ENCODE measurements at regions not wholly inside any gene's neighbourhood (a gene's known extent, or its start where the extent isn't known, plus 50 kb on each side); places are given as distances from the start of the nearest gene placed in this dataset.

DNA sequence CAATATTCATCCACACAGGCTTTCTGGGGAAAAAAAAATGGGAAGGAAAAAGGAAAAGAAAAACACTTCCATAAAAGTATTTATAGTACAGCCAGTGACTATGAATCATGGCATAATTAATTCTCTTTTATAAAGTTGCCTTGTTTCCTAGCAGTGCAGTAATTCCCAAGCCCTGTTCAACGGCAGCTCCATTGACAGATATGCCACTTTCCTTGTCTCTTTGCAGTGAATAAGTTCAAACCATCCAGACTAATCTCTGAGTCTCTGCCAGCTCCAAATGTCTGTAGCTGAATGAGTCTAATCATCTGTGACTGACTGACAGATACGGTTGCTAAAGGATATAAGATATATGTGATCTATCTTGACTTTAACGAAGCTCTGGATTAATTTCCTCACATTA, 52.9 kb upstream of the KCNJ16 start:
- no TSS peak for BruUV-seq (replicated peaks)
- Histone ChIP-seq H3K27ac (ENCODE audit: extremely low read length, insufficient read depth, low read length) (no peak overlapping the region), H3K79me2 (ENCODE audit: insufficient read depth, low read length) (no peaks in the 10 kb centered on the region), H2AFZ (ENCODE audit: low read length) (no peak overlapping the region), H3K27me3 (ENCODE audit: control insufficient read depth in 1 of 2, insufficient read depth in 2 of 2, low read length in 2 of 2) (no peaks in the 10 kb centered on the region), H3K9me3 (ENCODE audit: low read length) (peaks cover 81% of the 10 kb centered on the region), H3K36me3 (replicated peaks in 1 of 2; ENCODE audit: control insufficient read depth in 1 of 2, insufficient read depth in 2 of 2, low read length in 2 of 2) (no peaks in the 10 kb centered on the region), H3K4me2 (ENCODE audit: low read depth, low read length) (no peak overlapping the region), H3K9ac (ENCODE audit: insufficient read depth, low read depth, low read length) (no peak overlapping the region), H3K4me3 (replicated peaks in 1 of 3; ENCODE audit: insufficient read depth in 1 of 3, low read depth in 2 of 3, low read length in 3 of 3) (no peak overlapping the region), H4K20me1 (ENCODE audit: insufficient read depth, low read length) (no peaks in the 10 kb centered on the region), H3K4me1 (ENCODE audit: insufficient read depth, low read length) (no peaks in the 10 kb centered on the region)
- in situ Hi-C loops (cut with HindIII; ENCODE audit: extremely low pct_ligation_motif_present, low pct_unique_long_range_greater_than_20kb) (no loop called here), intact Hi-C loops (cut with micrococcal nuclease; ENCODE audit: unreplicated experiment) (no loop called here)
- ChIA-PET POLR2A (no interaction called here), CTCF (ENCODE audit: low intra/inter-chr PET ratio, low total read pairs) (no interaction called here)
- FAIRE-seq (no peak), ATAC-seq (no peak), DNase-seq (ENCODE audit: low spot score) (no peak)
- WGBS (ENCODE audit: low lambda C conversion rate): 2% methylated on average over 3 of the region's 3 CpGs
- TF ChIP-seq, protein P1, sequence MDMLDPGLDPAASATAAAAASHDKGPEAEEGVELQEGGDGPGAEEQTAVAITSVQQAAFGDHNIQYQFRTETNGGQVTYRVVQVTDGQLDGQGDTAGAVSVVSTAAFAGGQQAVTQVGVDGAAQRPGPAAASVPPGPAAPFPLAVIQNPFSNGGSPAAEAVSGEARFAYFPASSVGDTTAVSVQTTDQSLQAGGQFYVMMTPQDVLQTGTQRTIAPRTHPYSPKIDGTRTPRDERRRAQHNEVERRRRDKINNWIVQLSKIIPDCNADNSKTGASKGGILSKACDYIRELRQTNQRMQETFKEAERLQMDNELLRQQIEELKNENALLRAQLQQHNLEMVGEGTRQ (IDR thresholded peaks at IDR 0.05; ENCODE audit: low read depth, low read length): no peak
- TF ChIP-seq, protein P1 (CRISPR knock-in tag; IDR thresholded peaks at IDR 0.05; ENCODE audit: borderline replicate concordance): no peak
- TF ChIP-seq, protein P2, sequence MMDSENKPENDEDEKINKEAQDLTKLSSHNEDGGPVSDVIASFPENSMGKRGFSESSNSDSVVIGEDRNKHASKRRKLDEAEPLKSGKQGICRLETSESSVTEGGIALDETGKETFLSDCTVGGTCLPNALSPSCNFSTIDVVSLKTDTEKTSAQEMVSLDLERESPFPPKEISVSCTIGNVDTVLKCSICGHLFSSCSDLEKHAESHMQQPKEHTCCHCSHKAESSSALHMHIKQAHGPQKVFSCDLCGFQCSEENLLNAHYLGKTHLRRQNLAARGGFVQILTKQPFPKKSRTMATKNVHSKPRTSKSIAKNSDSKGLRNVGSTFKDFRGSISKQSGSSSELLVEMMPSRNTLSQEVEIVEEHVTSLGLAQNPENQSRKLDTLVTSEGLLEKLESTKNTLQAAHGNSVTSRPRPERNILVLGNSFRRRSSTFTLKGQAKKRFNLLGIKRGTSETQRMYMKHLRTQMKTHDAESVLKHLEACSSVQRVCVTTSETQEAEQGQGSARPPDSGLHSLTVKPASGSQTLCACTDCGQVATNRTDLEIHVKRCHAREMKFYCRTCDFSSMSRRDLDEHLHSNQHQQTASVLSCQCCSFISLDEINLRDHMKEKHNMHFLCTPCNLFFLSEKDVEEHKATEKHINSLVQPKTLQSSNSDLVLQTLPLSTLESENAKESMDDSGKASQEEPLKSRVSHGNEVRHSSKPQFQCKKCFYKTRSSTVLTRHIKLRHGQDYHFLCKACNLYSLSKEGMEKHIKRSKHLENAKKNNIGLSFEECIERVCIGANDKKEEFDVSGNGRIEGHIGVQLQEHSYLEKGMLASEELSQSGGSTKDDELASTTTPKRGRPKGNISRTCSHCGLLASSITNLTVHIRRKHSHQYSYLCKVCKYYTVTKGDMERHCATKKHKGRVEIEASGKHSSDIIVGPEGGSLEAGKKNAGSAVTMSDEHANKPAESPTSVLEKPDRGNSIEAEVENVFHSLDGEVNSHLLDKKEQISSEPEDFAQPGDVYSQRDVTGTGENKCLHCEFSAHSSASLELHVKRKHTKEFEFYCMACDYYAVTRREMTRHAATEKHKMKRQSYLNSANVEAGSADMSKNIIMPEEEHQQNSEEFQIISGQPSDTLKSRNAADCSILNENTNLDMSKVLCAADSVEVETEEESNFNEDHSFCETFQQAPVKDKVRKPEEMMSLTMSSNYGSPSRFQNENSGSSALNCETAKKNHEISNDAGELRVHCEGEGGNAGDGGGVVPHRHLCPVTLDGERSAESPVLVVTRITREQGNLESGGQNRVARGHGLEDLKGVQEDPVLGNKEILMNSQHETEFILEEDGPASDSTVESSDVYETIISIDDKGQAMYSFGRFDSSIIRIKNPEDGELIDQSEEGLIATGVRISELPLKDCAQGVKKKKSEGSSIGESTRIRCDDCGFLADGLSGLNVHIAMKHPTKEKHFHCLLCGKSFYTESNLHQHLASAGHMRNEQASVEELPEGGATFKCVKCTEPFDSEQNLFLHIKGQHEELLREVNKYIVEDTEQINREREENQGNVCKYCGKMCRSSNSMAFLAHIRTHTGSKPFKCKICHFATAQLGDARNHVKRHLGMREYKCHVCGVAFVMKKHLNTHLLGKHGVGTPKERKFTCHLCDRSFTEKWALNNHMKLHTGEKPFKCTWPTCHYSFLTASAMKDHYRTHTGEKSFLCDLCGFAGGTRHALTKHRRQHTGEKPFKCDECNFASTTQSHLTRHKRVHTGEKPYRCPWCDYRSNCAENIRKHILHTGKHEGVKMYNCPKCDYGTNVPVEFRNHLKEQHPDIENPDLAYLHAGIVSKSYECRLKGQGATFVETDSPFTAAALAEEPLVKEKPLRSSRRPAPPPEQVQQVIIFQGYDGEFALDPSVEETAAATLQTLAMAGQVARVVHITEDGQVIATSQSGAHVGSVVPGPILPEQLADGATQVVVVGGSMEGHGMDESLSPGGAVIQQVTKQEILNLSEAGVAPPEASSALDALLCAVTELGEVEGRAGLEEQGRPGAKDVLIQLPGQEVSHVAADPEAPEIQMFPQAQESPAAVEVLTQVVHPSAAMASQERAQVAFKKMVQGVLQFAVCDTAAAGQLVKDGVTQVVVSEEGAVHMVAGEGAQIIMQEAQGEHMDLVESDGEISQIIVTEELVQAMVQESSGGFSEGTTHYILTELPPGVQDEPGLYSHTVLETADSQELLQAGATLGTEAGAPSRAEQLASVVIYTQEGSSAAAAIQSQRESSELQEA (CRISPR knock-in tag; IDR thresholded peaks at IDR 0.05; ENCODE audit: not compliant biosample characterization): no peak
- TF ChIP-seq ZNF878 (CRISPR knock-in tag; IDR thresholded peaks at IDR 0.05): no peak
- TF ChIP-seq RXRB (CRISPR knock-in tag; IDR thresholded peaks at IDR 0.05; ENCODE audit: borderline replicate concordance): no peak
- TF ChIP-seq HOXA7 (CRISPR knock-in tag; IDR thresholded peaks at IDR 0.05): no peak
- TF ChIP-seq, protein P3, sequence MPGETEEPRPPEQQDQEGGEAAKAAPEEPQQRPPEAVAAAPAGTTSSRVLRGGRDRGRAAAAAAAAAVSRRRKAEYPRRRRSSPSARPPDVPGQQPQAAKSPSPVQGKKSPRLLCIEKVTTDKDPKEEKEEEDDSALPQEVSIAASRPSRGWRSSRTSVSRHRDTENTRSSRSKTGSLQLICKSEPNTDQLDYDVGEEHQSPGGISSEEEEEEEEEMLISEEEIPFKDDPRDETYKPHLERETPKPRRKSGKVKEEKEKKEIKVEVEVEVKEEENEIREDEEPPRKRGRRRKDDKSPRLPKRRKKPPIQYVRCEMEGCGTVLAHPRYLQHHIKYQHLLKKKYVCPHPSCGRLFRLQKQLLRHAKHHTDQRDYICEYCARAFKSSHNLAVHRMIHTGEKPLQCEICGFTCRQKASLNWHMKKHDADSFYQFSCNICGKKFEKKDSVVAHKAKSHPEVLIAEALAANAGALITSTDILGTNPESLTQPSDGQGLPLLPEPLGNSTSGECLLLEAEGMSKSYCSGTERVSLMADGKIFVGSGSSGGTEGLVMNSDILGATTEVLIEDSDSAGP (CRISPR knock-in tag; IDR thresholded peaks at IDR 0.05; ENCODE audit: borderline replicate concordance): no peak
- TF ChIP-seq, protein P4, sequence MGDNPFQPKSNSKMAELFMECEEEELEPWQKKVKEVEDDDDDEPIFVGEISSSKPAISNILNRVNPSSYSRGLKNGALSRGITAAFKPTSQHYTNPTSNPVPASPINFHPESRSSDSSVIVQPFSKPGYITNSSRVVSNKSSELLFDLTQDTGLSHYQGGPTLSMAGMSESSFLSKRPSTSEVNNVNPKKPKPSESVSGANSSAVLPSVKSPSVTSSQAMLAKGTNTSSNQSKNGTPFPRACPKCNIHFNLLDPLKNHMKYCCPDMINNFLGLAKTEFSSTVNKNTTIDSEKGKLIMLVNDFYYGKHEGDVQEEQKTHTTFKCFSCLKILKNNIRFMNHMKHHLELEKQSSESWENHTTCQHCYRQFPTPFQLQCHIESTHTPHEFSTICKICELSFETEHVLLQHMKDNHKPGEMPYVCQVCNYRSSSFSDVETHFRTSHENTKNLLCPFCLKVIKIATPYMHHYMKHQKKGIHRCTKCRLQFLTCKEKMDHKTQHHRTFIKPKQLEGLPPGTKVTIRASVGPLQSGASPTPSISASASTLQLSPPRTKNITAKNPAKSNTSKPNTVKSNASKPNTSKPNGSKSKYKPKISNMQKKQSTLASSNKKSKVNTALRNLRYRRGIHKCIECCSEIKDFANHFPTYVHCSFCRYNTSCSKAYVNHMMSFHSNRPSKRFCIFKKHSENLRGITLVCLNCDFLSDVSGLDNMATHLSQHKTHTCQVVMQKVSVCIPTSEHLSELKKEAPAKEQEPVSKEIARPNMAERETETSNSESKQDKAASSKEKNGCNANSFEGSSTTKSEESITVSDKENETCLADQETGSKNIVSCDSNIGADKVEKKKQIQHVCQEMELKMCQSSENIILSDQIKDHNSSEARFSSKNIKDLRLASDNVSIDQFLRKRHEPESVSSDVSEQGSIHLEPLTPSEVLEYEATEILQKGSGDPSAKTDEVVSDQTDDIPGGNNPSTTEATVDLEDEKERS (CRISPR knock-in tag; IDR thresholded peaks at IDR 0.05): no peak

Data from HepG2 (cell line).